ENCODE measurements at regions not wholly inside any gene's neighbourhood (a gene's known extent, or its start where the extent isn't known, plus 50 kb on each side); places are given as distances from the start of the nearest gene placed in this dataset.

DNA sequence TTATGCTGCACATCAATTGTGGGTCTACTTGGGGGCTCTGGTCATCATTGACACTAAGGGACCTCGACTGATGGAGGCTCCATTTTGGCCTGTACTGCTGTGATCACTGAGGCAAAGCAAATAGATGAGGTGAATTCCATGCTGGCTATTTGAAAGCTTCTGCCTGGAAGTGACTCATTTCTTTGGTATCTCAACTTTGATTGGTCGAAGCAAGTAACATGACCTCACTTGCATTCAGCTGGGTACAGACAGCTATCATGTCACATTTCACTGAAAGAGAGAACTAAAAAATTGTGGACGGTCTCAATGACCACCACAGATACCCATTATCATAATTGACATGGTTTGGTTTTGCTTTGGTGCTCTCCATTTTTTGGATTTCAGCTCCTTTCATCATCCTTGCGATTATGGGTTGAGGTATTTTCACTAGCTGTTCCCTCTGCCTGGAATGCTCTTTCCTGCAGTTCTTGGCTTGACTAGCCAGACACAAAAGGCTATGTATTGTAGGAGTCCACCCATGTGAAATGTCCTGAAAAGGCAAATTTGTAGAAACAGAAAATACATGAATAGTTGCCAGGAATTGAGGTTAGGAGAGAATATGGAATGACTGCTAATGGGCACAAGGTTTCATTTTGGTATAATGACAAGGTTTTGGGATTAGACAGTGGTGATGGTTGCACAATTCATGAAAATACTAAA, 369.2 kb upstream of the LCORL start:
- H3K36me3 ChIP-seq, result no peaks in the 10 kb centered on the region
- ATAC-seq (ENCODE audit: insufficient number of reproducible peaks, low FRiP score, low read depth), result no peak
- TF ChIP-seq, protein P1, sequence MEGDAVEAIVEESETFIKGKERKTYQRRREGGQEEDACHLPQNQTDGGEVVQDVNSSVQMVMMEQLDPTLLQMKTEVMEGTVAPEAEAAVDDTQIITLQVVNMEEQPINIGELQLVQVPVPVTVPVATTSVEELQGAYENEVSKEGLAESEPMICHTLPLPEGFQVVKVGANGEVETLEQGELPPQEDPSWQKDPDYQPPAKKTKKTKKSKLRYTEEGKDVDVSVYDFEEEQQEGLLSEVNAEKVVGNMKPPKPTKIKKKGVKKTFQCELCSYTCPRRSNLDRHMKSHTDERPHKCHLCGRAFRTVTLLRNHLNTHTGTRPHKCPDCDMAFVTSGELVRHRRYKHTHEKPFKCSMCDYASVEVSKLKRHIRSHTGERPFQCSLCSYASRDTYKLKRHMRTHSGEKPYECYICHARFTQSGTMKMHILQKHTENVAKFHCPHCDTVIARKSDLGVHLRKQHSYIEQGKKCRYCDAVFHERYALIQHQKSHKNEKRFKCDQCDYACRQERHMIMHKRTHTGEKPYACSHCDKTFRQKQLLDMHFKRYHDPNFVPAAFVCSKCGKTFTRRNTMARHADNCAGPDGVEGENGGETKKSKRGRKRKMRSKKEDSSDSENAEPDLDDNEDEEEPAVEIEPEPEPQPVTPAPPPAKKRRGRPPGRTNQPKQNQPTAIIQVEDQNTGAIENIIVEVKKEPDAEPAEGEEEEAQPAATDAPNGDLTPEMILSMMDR (IDR thresholded peaks at IDR 0.05), result no peak
- H3K4me1 ChIP-seq (ENCODE audit: control insufficient read depth in 1 of 2, low read depth in 2 of 2), result no peaks in the 10 kb centered on the region
- no peak overlapping the region for H3K4me3 ChIP-seq
- no peaks in the 10 kb centered on the region for H3K9me3 ChIP-seq
- no peak for DNase-seq (ENCODE audit: low spot score)
- H3K27ac ChIP-seq, result no peak overlapping the region
- H3K27me3 ChIP-seq (replicated peaks; ENCODE audit: insufficient read depth), result no peaks in the 10 kb centered on the region

DNA sequence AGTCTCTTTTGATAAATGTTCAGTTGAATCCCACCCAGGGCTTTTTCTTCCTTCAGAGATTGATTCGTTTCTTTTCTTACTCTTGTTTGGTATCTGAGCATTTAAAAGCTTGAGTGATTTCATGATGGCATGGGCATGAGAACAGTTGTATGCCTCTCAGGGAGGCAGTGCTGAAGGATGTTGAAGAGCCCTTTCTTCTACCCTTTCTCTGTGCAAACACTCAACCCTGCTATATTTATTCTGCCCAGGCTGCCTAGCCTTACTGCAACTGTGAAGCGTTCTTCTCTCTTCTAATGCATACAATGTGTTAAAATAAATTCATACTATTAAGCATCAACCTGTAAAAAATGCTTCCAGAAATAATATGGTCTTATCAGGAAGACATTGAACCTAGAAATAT, 367.6 kb upstream of the LCORL start:
- H3K9me3 ChIP-seq, result no peaks in the 10 kb centered on the region
- ATAC-seq (ENCODE audit: insufficient number of reproducible peaks, low FRiP score, low read depth) (no peak), DNase-seq (ENCODE audit: low spot score) (no peak)
- TF ChIP-seq, protein P1 (IDR thresholded peaks at IDR 0.05), result no peak
- H3K36me3 ChIP-seq, result no peaks in the 10 kb centered on the region
- no peak overlapping the region for H3K27ac ChIP-seq
- no peaks in the 10 kb centered on the region for H3K4me1 ChIP-seq (ENCODE audit: control insufficient read depth in 1 of 2, low read depth in 2 of 2)
- H3K27me3 ChIP-seq (replicated peaks; ENCODE audit: insufficient read depth), result no peaks in the 10 kb centered on the region
- no peak overlapping the region for H3K4me3 ChIP-seq

DNA sequence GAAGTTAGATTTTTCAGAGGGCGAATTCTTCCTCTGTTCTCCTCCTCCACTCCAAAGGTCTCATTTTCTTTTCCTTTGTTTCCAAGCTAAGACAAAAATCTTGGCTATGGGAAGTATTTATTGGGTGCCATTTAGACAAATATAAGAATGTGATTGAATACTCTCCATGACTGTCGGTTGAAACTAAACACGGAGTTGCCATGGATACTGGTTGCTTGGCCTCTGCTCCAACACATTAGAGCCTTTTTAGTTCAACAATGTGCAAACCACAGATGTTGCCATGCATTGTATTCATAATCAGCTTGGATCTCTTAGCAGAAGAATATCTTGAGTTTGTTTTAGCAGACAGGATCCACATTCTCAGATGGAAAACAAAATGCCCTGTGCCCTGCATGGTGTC, 366.5 kb upstream of the LCORL start:
- DNase-seq (ENCODE audit: low spot score), result no peak
- no peaks in the 10 kb centered on the region for H3K4me1 ChIP-seq (ENCODE audit: control insufficient read depth in 1 of 2, low read depth in 2 of 2)
- H3K27ac ChIP-seq, result no peak overlapping the region
- no peak overlapping the region for H3K4me3 ChIP-seq
- no peaks in the 10 kb centered on the region for H3K27me3 ChIP-seq (replicated peaks; ENCODE audit: insufficient read depth)
- H3K9me3 ChIP-seq, result no peaks in the 10 kb centered on the region
- ATAC-seq (ENCODE audit: insufficient number of reproducible peaks, low FRiP score, low read depth), result no peak
- TF ChIP-seq, protein P1 (IDR thresholded peaks at IDR 0.05), result no peak
- H3K36me3 ChIP-seq, result no peaks in the 10 kb centered on the region

DNA sequence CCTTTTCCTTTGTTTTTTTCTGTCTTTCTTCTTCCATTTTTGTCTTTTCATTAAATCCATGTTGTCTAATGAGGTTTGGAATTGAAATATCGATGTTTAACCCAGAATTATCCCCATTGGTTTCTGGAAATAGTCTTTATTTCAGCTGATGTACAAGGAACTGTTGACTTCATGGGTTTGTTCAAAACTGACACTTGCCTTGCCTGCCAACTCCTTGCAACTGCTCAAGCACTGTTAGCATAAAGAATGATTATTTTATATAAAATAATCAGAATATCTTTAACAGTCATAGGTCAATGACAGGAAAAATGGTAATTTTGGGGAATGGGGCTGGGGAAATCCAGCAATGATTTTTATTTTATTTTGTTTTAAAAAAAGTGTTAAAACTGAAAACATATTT, 359.6 kb upstream of the LCORL start:
- TF ChIP-seq, protein P1 (IDR thresholded peaks at IDR 0.05), result no peak
- Histone ChIP-seq H3K9me3 (no peaks in the 10 kb centered on the region), H3K36me3 (no peaks in the 10 kb centered on the region), H3K4me3 (no peak overlapping the region), H3K27me3 (replicated peaks; ENCODE audit: insufficient read depth) (no peaks in the 10 kb centered on the region), H3K27ac (no peak overlapping the region), H3K4me1 (ENCODE audit: control insufficient read depth in 1 of 2, low read depth in 2 of 2) (no peaks in the 10 kb centered on the region)
- ATAC-seq (ENCODE audit: insufficient number of reproducible peaks, low FRiP score, low read depth) (no peak), DNase-seq (ENCODE audit: low spot score) (no peak)

DNA sequence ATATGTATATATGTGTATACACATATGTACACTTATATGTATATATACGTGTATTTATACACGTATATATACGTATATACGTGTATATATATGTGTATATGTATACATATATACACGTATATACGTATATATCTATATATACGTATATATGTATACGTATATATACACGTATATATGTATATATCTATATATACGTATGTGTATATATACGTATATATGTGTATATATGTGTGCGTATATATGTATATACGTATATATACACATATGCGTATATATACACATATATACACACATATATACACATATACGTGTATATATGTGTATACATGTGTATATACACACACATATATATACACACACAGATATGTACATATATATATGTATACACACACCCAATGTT, 348.0 kb upstream of the LCORL start:
- Histone ChIP-seq H3K27ac (no peak overlapping the region), H3K4me1 (ENCODE audit: control insufficient read depth in 1 of 2, low read depth in 2 of 2) (no peaks in the 10 kb centered on the region), H3K27me3 (replicated peaks; ENCODE audit: insufficient read depth) (no peaks in the 10 kb centered on the region), H3K36me3 (no peaks in the 10 kb centered on the region), H3K9me3 (no peaks in the 10 kb centered on the region), H3K4me3 (no peak overlapping the region)
- DNase-seq (ENCODE audit: low spot score) (no peak), ATAC-seq (ENCODE audit: insufficient number of reproducible peaks, low FRiP score, low read depth) (no peak)
- TF ChIP-seq, protein P1 (IDR thresholded peaks at IDR 0.05), result no peak
